ENCODE measurements at regions not wholly inside any gene's neighbourhood (a gene's known extent, or its start where the extent isn't known, plus 50 kb on each side); places are given as distances from the start of the nearest gene placed in this dataset.
A peak's percentile ranks its signal among the peaks of the same experiment; 100 is the strongest.

GRCh38 chr18:74023220-74023619 lies 124.4 kb downstream of the FBXO15 start:
- DNase-seq (ENCODE audit: low read depth in 2 of 2), result no peak

DNA sequence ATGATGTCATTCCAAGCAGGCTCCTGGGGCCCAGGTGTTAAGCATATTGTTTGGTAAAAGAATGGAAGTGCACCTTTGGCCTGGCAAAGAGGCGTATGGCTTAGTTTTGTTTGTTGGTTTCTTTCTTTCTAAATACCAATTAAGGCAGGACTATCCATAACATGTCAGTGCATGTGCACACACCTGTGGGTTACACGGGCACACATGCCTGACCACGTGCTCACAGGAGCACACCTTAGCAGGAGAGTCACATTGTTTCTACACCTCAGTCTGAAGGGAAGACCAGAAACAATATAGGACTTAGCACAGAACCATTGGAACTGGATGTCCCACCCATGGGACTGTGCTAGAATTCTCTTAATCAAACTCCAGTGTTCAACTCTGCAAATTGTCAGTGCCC lies 127.8 kb downstream of the FBXO15 start:
- DNase-seq (ENCODE audit: low read depth in 2 of 2), result no peak

- DNase-seq (ENCODE audit: low read depth in 2 of 2), result no peak
Measured at GRCh38 chr18:74013955-74014354, 133.7 kb downstream of the FBXO15 start.

- no peak for DNase-seq (ENCODE audit: low read depth in 2 of 2)
Measured at GRCh38 chr18:74012954-74013630, 134.5 kb downstream of the FBXO15 start.

GRCh38 chr18:74006143-74006542 lies 141.5 kb downstream of the FBXO15 start:
- DNase-seq (ENCODE audit: low read depth in 2 of 2), result no peak

GRCh38 chr18:74005320-74006109 lies 142.1 kb downstream of the FBXO15 start:
- DNase-seq (ENCODE audit: low read depth in 2 of 2), result no peak

GRCh38 chr18:73992242-73993022 lies 155.2 kb downstream of the FBXO15 start:
- no peak for DNase-seq (ENCODE audit: low read depth in 2 of 2)

DNA sequence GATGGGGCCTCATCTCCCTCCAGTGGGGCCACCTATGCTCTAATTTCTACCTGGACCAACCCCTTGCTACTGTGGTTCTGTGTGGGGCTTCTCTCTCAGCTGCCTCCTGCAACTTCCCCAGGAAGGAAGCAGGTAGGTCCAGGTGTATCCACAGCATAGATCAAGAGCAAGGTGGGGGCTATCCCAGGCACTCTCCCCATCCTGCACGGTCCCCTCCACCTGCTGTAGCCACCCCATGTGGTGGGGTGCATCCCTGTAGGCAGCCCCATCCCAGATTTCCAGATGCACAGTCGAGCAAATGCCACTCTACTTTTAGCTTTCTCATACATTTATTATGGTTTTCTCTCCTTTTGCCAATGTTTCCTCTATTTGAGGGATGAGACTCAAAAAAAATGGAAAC lies 156.1 kb downstream of the FBXO15 start:
- no peak for DNase-seq (ENCODE audit: low read depth in 2 of 2)

GRCh38 chr18:73990258-73990657 lies 157.4 kb downstream of the FBXO15 start:
- DNase-seq (ENCODE audit: low read depth in 2 of 2), result no peak

- DNase-seq (ENCODE audit: low read depth in 2 of 2), result no peak
Measured at GRCh38 chr18:73987247-73987980, 160.2 kb downstream of the FBXO15 start.

GRCh38 chr18:73986711-73987110 lies 160.9 kb downstream of the FBXO15 start:
- DNase-seq (ENCODE audit: low read depth in 2 of 2), result no peak

DNA sequence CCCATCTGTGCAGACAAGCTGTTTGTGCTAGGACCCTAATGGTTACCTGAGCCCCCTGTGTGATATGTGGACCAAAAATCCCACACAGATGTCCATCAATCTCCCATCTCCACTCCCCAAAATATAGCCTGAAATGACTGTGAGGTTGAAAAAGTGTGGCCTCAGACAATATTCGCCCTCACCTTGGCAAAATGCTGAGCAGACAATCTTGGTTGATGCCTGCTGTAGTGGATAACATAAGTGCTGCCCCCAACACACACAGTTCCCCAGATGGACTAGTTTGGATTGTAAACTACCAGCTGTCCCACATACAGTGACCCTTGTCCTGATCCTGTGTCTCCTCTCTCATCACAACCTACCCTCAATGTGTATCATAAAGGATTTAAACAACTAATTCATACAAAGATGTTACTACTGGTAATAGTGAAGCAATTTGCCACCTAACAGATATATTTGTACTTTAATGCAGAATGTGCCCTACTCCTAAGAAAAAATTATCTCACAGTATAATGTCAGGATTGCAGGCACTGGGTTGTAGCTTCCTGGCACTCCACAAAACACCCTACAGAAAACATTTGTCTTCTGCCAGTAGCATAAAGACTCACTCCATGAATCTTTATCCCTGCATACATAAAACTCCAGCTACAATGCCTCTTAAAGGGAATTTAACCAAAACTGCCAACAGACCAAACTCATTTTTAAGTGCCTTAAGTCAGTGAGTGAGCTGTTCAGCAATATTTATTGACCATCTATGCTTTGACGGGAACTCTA lies 161.6 kb downstream of the FBXO15 start:
- DNase-seq (ENCODE audit: low read depth in 2 of 2), result no peak

- no peak for DNase-seq (ENCODE audit: low read depth in 2 of 2)
Measured at GRCh38 chr18:73983970-73984369, 163.7 kb downstream of the FBXO15 start.

GRCh38 chr18:73983496-73983895 lies 164.1 kb downstream of the FBXO15 start:
- DNase-seq (ENCODE audit: low read depth in 2 of 2), result no peak

GRCh38 chr18:73981796-73982195 lies 165.8 kb downstream of the FBXO15 start:
- DNase-seq (ENCODE audit: low read depth in 2 of 2), result no peak

DNA sequence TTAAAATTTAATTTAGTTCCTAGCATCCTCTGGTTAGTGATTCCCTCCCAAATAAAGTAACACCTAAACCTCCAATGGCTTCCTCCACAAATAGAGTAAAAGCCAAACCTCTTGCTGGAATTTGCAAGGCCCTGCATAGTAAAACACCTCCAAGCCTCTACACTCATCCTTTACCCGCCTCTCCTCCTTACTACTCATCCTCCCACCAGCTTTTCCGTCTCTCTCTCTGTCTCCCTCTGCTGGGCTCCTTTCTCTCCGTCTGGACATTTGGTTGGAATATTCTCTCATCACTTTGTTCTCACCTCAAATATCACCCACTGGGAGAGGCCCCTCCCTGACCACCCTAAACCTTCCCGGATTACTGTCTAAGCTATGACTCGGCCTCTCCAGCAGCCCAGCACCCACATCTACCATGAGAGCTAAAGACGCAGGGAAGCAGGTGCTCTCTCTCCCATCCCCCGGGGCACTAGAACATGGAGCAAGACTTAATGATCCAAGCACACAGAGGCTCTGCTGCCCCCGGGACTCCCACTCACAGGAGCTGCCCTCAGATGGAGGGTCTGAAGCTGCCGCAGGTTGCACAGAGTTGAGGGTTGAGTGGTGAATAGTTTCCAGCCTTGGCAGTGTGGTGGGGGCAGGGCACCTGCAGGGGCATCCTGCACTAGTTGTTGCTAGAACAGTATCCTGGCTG lies 167.2 kb downstream of the FBXO15 start:
- peak in 1 of 2 donors; percentile 10 for DNase-seq (ENCODE audit: low read depth in 2 of 2)

DNA sequence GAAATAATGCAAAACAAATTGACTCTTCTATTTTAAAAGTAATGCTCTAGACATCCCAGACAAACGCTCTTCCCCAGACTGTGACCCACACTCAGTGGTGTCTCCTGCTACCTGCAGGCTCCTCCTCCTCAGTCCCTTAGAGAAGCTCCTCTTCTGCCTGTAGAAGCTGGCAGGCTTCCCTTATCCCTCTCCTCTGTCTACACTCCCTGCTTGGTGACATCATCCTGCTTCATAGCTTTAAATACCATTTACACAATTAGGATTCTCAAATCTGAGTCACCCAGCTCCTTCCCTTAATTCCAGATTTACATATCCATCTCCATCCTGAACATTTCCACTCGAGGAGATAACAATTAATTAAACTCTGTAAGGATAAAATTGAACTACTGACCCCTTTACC lies 167.9 kb downstream of the FBXO15 start:
- DNase-seq (ENCODE audit: low read depth in 2 of 2), result no peak

DNA sequence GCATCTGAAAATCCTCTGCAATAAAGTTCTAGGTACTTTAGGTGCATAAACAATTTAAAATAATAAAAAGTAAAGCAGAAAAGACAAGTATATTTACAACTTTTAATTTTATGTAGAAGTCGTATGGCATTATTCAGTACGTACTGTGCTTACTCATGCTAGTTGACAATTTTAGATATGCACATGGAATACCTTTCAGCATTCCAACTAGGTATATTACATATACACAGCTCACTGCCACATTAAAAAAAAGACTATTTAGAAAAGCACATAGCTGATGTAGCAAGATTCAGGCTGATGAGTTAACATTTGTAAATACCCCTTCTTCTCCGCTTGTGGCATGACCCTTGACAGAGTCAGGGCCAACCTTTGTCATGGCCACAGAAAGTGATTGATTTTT lies 171.2 kb downstream of the FBXO15 start:
- DNase-seq (ENCODE audit: low read depth in 2 of 2), result no peak

GRCh38 chr18:73975266-73975665 lies 172.4 kb downstream of the FBXO15 start:
- DNase-seq (ENCODE audit: low read depth in 2 of 2), result no peak

DNA sequence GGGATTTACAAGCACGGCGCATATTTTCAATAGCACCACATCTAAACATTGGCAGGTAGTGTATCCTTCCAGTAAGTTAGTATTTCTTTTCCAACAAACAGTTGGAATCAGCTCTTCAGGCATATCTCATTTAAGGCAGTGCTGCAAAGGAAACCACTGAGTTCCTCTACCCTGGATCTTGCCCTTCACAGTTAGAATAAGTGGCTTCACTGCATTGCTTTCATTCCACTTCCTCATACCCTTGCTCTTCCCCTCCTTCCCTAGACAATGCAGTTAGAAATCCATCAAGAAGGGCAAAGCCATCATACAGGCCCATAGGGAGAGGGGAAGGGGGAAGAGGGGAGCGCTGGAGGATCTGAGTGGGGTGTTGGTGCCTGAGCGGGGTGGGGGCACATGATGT lies 173.7 kb downstream of the FBXO15 start:
- DNase-seq (ENCODE audit: low read depth in 2 of 2), result no peak

All from dermis microvascular lymphatic vessel endothelial cell (primary cell).